NCI-H345 treated with DMSO at 0.1 percent for 48 hours (cell line): ENCODE measurements at regions not wholly inside any gene's neighbourhood (a gene's known extent, or its start where the extent isn't known, plus 50 kb on each side); places are given as distances from the start of the nearest gene placed in this dataset.
A peak's percentile ranks its signal among the peaks of the same experiment; 100 is the strongest.
"Not testable (repeated sequence)": the region's sequence is repeated elsewhere in the genome, so short reads cannot be mapped to it uniquely, and the experiment has no call there.

Experiments
- DNase-seq: peaks from one replicate; lab custom pipeline; 2025; ENCODE audit not compliant: unreplicated experiment; lab: John Stamatoyannopoulos, UW

DNA sequence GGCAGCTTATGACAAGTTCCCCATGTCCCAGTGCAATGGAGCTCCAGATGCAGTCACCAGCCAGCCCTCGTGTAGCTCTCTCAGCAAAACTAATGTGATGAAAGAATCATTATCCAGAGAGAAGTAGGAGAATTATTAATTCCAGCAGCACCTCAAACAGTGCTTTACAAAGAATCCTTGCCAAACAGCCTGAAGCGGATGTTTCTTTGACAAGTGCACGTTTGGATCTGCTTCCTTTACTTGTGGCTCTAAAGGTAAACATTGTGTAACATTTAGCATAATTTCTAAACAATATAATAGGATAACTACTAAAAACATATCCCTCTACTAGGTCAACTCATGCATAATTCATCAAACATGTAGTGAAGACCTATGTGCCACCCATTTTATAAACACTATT, 197.0 kb downstream of the FAM181B start:
- DNase-seq, result no peak

DNA sequence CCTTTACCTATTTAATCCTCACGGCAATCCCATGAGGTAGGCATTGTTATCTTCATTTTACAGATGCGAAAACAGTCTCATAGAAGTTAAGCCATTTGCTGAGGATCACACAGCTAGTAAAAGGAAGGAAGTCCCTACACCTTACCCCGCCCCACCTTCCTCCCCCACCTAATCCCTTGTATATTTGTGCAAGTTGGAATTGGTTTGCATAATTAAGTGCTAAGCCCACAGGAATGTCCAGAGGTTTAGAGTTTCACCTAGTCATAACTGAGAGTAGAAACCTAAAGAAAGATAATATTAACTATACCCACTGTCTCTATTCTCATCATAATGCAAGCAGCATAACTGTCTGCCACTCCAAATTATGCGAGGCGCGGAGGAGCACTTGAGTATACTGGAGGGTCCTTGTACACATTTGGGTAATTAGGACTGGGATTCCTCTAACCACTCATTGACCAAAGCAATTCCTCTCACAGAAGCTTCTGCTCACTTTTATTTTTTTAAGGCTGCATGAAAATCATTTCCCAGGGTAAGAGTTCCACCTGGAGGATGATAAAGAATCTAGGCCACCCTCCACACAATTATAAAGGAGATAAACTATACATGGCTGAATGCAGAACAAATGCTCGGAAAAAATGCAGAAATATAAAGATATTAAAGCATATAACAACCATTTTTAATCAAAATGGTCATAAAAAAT, 199.9 kb downstream of the FAM181B start:
- DNase-seq, result peak; percentile 27

DNA sequence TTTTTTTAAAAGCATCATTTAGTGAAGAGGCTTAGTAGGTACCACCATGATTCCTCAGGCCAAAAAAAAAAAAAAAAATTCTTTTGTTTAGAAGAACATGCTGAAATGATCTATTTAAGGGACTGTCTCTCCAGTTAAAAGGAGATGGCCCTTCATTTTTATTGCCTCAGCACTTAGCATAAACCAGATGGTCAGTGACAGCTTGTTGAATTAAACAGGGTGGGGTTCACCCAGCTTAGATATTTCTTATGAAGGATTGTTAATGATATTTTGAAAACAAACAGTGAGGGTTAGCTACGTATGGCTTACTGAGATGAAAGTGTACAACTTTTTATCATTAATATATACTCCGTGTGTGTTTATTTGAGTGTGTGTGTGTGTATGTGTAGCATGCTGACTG, 203.7 kb downstream of the FAM181B start:
- no peak for DNase-seq

DNA sequence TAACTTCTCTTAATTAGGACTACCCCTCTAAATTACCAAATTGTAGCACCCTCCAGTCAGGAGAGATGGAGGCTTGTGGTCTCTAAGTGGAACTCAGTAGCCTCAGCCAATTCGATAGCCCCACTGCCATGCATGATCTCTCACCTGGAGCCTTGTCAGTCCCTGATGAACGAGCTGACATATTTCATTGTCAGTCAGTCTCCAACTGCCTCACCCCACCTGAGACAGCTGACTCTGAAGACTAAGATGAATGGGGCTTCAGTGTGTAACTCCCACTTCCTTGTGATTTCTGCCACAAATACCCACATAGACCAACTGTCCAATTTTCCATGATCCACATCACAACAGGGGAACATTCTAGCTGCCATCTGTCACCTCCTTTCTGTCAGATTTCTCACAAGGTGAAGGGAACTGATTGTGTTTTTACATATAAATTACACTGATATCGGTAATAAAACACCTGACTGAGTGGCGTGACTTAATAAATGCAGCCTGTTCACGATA, 206.5 kb downstream of the FAM181B start:
- no peak for DNase-seq

DNA sequence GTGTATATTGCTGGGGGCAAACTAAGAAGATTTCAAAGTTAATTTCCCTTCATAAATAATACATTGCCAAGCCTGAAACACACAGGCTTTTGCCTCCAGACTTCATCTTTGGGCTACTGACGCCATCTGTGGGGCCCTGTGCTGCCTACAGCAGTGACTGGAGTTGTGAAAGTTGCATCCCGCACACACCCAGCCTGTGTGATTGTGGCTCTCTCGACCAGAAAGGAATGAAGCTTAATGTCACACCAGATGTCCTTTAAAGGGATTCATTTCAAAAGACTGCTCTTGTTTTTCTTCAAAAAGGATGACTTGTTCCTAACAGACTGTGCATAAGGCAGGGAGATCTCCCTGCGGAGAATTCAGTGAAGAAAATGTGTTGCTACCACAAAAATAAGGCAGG, 210.5 kb downstream of the FAM181B start:
- no peak for DNase-seq

DNA sequence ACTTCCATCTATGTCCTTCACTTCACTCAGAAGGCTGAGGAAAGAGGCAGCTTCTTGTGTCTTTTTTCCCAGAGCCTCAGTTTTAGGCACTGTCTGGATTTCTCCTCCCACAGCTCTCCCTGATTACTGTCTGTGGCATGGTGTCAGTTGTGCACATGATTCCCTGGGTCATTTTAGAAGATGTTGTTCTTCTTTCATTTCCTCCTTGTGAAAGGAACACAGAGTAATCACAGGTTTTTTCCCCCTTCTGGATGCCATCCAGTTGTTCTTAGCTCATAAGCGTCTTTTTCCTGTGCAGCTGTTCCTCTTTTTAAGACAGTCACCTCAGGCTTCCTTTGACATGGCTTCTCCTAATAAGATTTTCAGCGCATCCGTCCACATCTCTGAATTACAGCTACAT, 212.2 kb downstream of the FAM181B start:
- no peak for DNase-seq

DNA sequence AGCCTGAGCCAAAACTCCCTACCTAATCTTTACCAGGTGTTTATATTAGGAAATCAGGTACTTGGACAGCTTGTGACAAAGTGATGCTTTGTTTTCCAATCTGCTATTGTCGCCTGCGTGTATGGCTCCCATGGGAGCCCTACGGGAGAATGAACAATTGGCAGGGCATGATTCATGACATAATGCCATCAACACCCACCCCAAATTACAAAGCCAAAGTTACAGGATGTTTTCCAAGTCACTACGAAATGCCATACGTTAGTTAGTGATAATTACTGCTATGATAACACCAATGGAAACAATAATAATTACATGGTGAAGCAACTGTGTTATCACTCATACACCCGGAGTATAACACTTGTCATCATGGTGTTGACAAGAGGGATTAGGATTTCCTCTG, 226.4 kb downstream of the FAM181B start:
- DNase-seq, result peak; percentile 18

DNA sequence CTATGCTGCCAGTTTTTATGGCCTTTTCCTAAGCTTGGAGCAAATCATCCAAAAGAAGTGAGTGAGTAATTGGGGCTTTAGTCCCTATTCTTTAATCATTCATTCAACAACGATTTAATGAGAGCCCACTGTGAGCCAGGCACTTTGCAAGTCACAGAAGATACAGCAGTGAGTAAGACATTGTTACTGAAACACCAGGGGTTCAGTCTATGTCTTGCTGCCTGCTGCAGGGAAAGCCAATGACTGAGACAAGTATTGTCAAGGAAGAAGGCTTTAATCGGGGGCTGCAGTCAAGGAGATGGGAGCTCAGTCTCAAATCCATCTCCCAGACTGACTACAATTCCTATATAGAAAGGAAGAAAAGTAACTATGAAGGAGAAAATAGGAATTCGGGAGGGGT, 228.3 kb downstream of the FAM181B start:
- no peak for DNase-seq

DNA sequence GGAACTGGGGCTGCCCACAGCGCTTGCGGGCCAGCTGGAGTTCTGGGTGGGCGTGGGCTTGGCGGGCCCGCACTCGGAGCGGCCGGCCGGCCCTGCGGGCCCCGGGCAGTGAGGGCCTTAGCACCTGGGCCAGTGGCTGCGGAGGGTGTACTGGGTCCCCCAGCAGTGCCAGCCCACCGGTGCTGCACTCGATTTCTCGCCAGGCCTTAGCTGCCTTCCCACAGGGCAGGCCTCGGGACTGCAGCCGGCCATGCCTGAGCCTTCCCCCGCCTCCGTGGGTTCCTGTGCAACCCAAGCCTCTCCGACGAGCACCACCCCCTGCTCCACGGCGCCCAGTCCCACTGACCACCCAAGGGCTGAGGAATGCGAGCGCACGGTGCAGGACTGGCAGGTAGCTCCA, 232.5 kb downstream of the FAM181B start:
- not testable (repeated sequence) for DNase-seq

DNA sequence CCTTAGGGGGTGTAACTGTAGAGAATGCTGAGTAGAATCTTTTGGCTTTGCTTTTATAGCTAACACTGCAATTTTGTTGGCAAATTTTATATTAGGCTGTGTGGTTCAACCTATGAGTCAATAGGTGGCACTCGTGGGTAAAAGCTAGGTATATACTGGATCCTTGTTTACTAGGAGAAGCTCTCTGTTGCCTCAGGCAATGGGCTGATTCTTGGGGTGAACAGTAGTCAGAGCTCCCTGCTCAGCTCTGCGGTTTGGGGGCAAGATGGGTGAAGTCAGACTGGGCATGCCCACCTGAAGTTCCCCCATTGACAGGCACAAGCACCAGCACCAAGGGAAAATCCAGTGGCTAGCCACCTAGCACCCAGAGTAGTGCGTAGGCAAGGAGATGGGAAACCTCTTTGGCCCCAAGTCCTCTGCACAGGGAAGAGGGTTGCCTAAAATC, 238.7 kb downstream of the FAM181B start:
- no peak for DNase-seq

DNA sequence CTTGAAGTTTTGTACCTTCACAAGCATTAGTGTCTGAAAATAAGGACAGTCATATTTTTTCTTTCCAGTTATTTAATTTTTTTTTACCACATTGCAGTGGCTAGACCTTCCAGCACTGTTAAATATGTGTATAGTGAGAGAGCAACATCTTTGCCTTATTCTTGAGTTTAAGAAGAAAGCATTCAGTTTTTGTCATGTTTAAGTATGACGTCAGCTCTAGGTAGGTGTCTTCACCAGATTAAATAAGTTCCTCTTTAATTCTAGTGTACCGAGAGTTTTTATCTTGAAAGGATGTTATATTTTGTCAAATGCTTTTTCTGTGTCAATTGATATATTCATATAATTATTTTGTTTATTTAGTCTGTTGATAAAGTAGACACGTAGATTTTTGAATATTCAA, 258.8 kb downstream of the FAM181B start:
- no peak for DNase-seq

DNA sequence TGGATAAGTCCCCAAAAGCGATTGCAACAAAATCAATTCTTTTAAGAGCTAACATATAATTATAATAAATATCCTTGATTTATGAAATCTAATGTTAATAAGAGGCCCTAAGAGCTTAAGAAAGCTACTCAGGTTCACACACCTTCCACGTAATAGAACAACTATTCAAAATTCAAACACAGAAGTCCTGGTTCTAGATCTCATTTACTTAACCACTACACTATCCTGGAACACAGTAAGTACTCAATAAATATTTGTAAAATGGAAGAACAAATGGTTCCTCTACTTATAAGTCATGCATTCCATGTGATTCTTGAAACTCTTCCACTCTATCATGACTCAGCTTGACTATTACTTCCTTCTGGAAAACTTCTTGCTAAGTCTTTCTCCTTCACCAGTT, 268.2 kb downstream of the FAM181B start:
- no peak for DNase-seq

DNA sequence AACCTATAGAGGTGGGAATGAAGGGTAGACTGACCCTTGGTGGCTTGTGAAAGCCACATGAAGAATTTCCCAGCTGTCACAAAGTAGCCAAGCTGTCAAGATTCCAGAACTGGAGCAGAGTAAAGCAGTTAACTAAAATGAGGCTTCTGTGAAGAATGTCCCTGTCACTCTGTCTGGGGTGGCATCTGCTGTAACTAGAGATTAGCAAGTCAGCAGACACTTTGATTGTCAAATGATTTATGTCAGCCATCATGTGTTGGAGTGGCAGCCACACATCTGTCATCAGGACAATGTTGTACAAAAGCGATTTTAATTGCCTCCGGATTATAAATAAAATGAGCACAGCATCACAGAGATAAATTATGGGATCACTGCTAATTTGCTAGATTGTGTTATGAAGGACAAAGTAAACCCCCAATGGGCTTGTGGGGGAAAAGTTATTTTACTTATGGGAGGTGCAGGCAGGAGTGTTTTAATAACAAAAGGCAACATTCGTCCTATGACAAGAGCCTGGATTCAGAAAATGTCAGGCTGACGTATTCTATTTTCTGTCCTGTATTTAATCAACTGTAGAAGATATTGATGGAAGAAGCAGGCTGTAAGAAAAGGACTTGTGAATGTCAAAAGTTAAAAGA, 270.9 kb downstream of the FAM181B start:
- DNase-seq, result no peak

DNA sequence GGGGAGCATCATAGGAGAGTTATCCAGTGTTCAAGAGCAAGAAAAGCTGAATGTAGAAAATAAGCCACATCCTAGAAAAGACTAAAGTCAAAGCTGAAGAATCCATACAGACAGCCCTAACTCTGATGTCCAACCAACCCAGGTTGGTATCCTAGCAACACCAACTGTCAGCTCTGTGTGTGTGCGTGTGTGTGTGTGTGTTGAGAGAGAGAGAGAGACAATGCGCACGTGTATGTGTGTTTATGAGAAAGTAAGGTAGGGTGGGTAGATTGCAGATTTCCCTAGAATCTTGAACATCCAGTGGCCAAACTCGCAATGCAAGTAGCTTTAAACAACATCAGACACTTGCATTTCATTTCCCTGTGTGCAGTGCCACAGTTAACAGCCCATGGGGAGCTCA, 274.9 kb downstream of the FAM181B start:
- DNase-seq, result no peak

DNA sequence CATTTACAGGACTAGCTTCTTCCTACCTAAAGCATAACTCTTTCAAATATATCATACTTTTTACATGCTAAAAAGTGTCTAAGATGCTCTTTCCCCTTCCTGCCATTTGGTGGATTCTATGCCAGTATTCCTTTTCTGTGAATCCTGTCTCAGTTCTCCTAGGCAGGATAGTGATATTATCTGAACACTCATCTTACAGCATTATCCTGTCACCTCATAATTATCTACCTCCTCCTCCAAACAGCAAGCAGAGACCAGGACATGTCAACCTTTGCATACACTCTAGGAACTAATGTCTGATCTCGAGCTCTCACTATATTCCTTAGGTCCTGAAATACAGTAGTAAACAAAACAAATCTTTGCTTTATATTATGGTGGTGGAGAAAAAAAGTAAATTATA, 275.5 kb downstream of the FAM181B start:
- DNase-seq, result no peak

DNA sequence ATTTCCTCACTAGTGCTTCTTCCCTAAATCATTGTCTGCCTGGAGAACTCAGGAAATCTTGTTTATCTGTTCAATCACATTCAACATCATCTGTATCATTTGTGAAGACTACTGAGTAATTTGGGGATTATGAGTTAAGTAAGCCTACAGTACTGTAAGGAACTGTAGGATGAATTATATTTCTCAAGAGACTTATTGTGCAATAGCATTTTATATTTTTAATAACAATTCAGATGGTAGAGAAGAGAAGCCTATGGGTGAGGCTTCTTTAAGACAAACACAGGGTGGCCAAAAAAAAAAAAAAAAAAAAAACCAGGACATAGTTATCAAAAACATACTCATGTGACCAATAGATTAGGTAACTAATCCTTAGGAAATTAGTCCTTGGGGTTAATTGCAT, 282.7 kb downstream of the FAM181B start:
- no peak for DNase-seq

DNA sequence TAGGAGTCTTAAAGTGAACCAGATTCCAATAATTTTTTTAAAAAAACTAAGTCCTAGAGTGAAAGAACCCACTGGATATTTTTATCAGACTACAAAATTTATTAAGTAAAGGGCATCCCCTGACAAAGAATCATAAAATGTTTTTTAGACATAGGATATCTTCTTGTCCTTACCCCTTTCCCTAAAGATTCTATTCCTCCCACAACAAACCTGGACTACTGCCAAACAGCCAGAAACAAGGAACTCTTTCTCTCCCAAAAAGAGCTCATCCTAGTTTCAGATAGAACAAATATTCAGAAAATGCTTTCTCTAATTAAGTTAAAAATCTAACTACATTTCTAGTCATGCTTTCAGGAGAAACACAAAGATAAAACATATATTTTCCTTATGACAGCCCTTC, 327.1 kb downstream of the FAM181B start:
- no peak for DNase-seq

DNA sequence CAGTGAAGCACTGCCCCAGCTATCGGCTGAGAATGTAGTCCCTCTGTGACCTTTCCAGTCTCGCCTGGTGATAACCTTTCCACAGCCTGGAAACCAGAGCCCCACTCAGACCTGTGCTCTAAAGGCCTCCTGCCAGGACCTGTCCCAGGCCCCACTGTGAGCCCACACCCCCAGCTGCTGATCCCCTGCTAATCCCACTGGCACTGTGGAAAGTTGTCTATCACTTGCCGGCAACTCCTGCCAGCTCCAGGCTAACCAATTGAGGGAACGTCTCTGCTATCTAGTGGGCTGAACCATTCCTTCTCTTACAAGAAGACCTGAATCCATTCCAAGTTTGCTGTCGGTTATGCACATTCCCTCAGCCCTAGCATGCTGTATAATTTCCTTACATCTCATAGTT, 328.2 kb downstream of the FAM181B start:
- DNase-seq, result no peak

DNA sequence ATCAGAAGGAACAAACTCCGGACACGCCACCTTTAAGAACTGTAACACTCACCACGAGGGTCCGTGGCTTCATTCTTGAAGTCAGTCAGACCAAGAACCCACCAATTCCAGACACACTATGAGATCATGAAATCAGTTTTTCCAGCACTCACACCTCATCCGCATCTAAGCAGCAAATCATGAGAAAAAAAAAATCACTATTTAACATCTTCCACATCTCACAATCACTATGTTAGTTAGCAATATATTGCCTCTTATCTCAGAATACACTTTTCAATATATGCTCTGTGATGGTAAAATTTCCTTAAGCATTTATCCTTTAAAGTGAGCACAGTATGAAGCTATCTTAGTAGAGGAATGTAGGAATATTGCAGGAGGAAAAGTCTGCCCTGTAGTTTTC, 328.7 kb downstream of the FAM181B start:
- DNase-seq, result no peak

DNA sequence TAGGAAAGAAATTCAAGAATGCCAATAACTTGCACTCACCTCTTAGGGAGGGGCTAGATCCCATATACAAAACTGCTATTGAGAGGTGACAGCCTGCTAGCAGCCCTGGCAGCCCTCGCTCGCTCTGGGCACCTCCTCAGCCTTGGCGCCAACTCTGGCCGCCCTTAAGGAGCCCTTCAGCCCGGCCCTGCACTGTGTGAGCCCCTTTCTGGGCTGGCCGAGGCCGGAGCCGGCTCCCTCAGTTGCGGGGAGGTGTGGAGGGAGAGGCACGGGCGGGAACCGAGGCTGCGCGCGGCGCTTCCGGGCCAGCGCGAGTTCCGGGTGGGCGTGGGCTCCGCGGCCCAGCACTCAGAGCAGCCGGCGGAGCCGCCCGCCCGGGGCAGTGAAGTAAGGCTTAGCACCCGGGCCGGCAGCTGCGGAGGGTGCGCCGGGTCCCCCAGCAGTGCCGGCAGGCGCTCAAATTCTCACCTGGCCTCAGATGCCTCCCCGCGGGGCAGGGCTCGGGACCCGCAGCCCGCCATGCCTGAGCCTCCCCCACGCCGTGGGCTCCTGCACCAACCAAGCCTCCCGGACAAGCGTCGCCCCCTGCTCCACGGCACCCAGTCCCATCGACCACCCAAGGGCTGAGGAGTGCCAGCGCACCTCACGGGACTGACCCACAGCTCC, 329.9 kb downstream of the FAM181B start:
- no peak for DNase-seq

DNA sequence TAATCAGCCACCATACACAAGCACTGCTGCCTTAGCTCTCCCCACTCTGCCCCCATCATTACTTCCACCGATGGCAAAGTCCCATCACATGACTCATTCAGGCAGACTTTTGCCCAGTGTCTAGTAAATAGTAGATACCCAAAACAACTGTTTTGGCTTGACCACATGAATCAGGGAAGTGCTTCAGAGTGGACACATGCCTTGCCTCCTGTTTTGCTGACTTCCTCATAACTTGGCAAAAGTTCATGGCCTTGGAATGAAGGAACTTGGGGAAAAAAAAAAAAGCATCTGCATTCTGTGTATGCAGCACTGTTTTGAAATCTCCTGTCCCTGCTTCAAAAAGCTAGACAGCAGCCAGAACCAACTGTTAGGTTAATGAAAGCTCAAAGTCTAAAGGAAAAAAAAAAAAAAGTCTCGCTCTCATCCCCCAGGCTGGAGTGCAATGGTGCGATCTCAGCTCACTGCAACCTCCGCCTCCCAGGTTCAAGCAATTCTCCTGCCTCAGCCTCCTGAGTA, 335.3 kb downstream of the FAM181B start:
- DNase-seq, result no peak

DNA sequence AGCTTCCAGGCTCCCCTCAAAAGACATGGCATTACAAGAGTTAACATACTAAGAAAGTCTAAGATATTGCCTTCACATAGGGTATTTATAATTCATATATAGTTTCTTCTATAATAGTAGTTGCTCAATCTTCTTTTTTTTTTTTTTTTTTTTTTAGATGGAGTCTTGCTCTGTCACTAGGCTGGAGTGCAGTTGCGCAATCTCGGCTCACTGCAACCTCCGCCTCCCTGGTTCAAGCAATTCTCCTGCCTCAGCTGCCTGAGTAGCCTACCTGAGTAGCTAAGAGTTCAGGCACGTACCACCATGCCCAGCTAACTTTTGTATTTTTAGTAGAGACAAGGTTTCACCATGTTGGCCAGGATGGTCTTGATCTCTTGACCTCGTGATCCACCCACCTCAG, 337.0 kb downstream of the FAM181B start:
- DNase-seq, result not testable (repeated sequence)
